Natural killer cell (primary cell): ENCODE measurements at regions not wholly inside any gene's neighbourhood (a gene's known extent, or its start where the extent isn't known, plus 50 kb on each side); places are given as distances from the start of the nearest gene placed in this dataset.

ENCODE experiments used
- ATAC-seq, 3 donors: fragments of 150-1000 bp in 2 of 3; fragments of 200-7000 bp in 1 of 3; cut with Tn5 transposase; 1 replicate in 1 of 3; 2 replicates in 2 of 3; pipeline ENCODE4 v1.10.0; 2021; ENCODE audit warnings: mild to moderate bottlenecking in 2 of 3, moderate library complexity in 2 of 3
- DNase-seq, 2 donors: peaks; one replicate each; pipeline versions ENCODE4 v3.0.0 to v3.0.0-alpha.2; 2013 to 2021; ENCODE audit warnings: mixed read lengths in 1 of 2
- H3K27ac ChIP-seq: one replicate; pipeline ENCODE4 v1.5.1; 2013; ENCODE audit warnings: mild to moderate bottlenecking, low read length
- H3K27me3 ChIP-seq: one replicate; pipeline ENCODE4 v1.6.1; 2013; ENCODE audit warnings: low read length; ENCODE audit not compliant: control insufficient read depth, insufficient read depth
- H3K36me3 ChIP-seq: one replicate; pipeline ENCODE4 v1.6.1; 2013; ENCODE audit warnings: low read length; ENCODE audit not compliant: control insufficient read depth, insufficient read depth
- H3K4me1 ChIP-seq: one replicate; pipeline ENCODE4 v1.6.1; 2013; ENCODE audit warnings: low read length; ENCODE audit not compliant: control insufficient read depth, insufficient read depth
- H3K4me3 ChIP-seq: one replicate; pipeline ENCODE4 v1.5.1; 2013; ENCODE audit warnings: low read length
- H3K9me3 ChIP-seq: one replicate; pipeline ENCODE4 v1.6.1; 2013; ENCODE audit warnings: low read length; ENCODE audit not compliant: control insufficient read depth, insufficient read depth
- H3K27ac Mint-ChIP-seq, 2 donors: one replicate each; pipeline ENCODE4 v1.8.0; 2022; ENCODE audit warnings: mild to moderate bottlenecking in 2 of 2, mixed read lengths in 2 of 2, moderate library complexity in 1 of 2
- H3K27me3 Mint-ChIP-seq, 2 donors: one replicate each; pipeline ENCODE4 v1.8.0; 2022; ENCODE audit warnings: low read depth in 2 of 2, mixed read lengths in 2 of 2
- H3K36me3 Mint-ChIP-seq: one replicate; pipeline ENCODE4 v1.8.0; 2022; ENCODE audit warnings: mixed read lengths
- H3K4me1 Mint-ChIP-seq, 2 donors: one replicate each; pipeline ENCODE4 v1.8.0; 2022; ENCODE audit warnings: mixed read lengths in 2 of 2
- H3K4me3 Mint-ChIP-seq: one replicate; pipeline ENCODE4 v1.8.0; 2022; ENCODE audit warnings: mild to moderate bottlenecking, moderate library complexity, mixed read lengths
- H3K9me3 Mint-ChIP-seq, 2 donors: one replicate each; pipeline ENCODE4 v1.8.0; 2022; ENCODE audit warnings: mixed read lengths in 2 of 2
- CTCF ChIP-seq: fragments of 200-600 bp; IDR thresholded peaks from one replicate; pipeline ENCODE4 v1.8.0; 2022; ENCODE audit warnings: antibody characterized with exemption
- WGBS: methylation state at CpG from one replicate; pipeline ENCODE4 v1.1.7; 2013; ENCODE audit warnings: missing lambda C conversion rate; ENCODE audit not compliant: insufficient coverage; 5-methylcytosine and 5-hydroxymethylcytosine counted together
- intact Hi-C: fragments of 100-400 bp; cut with micrococcal nuclease; formaldehyde crosslinking; loops from one replicate; pipeline ENCODE4 v1.14.2; 2022

- no peaks in the 10 kb centered on the region for H3K36me3 ChIP-seq
- ATAC-seq = no peak
- no peaks in the 10 kb centered on the region for H3K4me1 ChIP-seq
- intact Hi-C loops = no loop called here
- no peak for DNase-seq
- TF ChIP-seq CTCF = no peak
- Mint-ChIP-seq H3K4me1 (peaks cover 8 to 9% of the 10 kb centered on the region in 2 donors), H3K36me3 (no peaks in the 10 kb centered on the region), H3K9me3 (peaks cover 0 to under 1% of the 10 kb centered on the region in 2 donors), H3K4me3 (no peak overlapping the region), H3K27ac (no peak overlapping the region), H3K27me3 (no peaks in the 10 kb centered on the region)
- H3K4me3 ChIP-seq = no peak overlapping the region
- H3K9me3 ChIP-seq = no peaks in the 10 kb centered on the region
- no peak overlapping the region for H3K27ac ChIP-seq
- 25% methylated on average over 2 of the region's 2 CpGs for WGBS
- no peaks in the 10 kb centered on the region for H3K27me3 ChIP-seq
Measured at GRCh38 chr4:22241415-22241814, 274.5 kb downstream of the ADGRA3 start.

- 87% methylated on average over 3 of the region's 4 CpGs for WGBS
- H3K9me3 Mint-ChIP-seq = peaks cover 0 to 4% of the 10 kb centered on the region in 2 donors
- intact Hi-C loops = no loop called here
- Histone ChIP-seq H3K27ac (no peak overlapping the region), H3K4me1 (no peaks in the 10 kb centered on the region), H3K4me3 (no peak overlapping the region), H3K36me3 (no peaks in the 10 kb centered on the region), H3K9me3 (no peaks in the 10 kb centered on the region), H3K27me3 (no peaks in the 10 kb centered on the region)
- TF ChIP-seq CTCF = no peak
- DNase-seq = no peak
- no peaks in the 10 kb centered on the region for H3K27me3 Mint-ChIP-seq
- H3K36me3 Mint-ChIP-seq = no peaks in the 10 kb centered on the region
- ATAC-seq = peak in 1 of 3 donors; percentile 32
- H3K4me1 Mint-ChIP-seq = peaks cover 8 to 9% of the 10 kb centered on the region in 2 donors
- no peak overlapping the region for H3K27ac Mint-ChIP-seq
- H3K4me3 Mint-ChIP-seq = no peak overlapping the region
Measured at GRCh38 chr4:22240814-22241213, 275.1 kb downstream of the ADGRA3 start.

- no peak for TF ChIP-seq CTCF
- no peak overlapping the region for H3K4me3 Mint-ChIP-seq
Measured at GRCh38 chr4:22238742-22239141, 277.1 kb downstream of the ADGRA3 start.

GRCh38 chr4:22237846-22238494 is 277.9 kb downstream of the ADGRA3 start:
- WGBS = 41% methylated on average over 9 of the region's 10 CpGs
- no peak for TF ChIP-seq CTCF
- H3K4me1 Mint-ChIP-seq = peaks cover 8 to 9% of the 10 kb centered on the region in 2 donors
- no peak for ATAC-seq
- DNase-seq = no peak
- peak overlapping the region in 1 of 2 donors; percentile 47 for H3K27ac Mint-ChIP-seq
- H3K9me3 Mint-ChIP-seq = peaks cover 0 to 6% of the 10 kb centered on the region in 2 donors
- H3K36me3 Mint-ChIP-seq = no peaks in the 10 kb centered on the region
- Histone ChIP-seq H3K36me3 (no peaks in the 10 kb centered on the region), H3K27ac (no peak overlapping the region), H3K4me3 (peak overlapping the region; percentile 8), H3K27me3 (no peaks in the 10 kb centered on the region), H3K9me3 (no peaks in the 10 kb centered on the region), H3K4me1 (no peaks in the 10 kb centered on the region)
- no peaks in the 10 kb centered on the region for H3K27me3 Mint-ChIP-seq
- intact Hi-C loops = no loop called here
- peak overlapping the region; percentile 56 for H3K4me3 Mint-ChIP-seq

More at GRCh38 chr4:22238742-22239141, 277.1 kb downstream of the ADGRA3 start:
- no peaks in the 10 kb centered on the region for H3K36me3 Mint-ChIP-seq
- no peak for DNase-seq
- Histone ChIP-seq H3K9me3 (no peaks in the 10 kb centered on the region), H3K27me3 (no peaks in the 10 kb centered on the region), H3K27ac (no peak overlapping the region), H3K36me3 (no peaks in the 10 kb centered on the region), H3K4me1 (no peaks in the 10 kb centered on the region), H3K4me3 (no peak overlapping the region)
- WGBS = 91% methylated on average over 5 of the region's 5 CpGs
- no peak overlapping the region for H3K27ac Mint-ChIP-seq
- intact Hi-C loops = no loop called here
- no peak for ATAC-seq
- H3K27me3 Mint-ChIP-seq = no peaks in the 10 kb centered on the region
- peaks cover 8 to 9% of the 10 kb centered on the region in 2 donors for H3K4me1 Mint-ChIP-seq
- peaks cover 0 to 6% of the 10 kb centered on the region in 2 donors for H3K9me3 Mint-ChIP-seq
